Neural crest cell (in vitro differentiated cells): ENCODE measurements at regions not wholly inside any gene's neighbourhood (a gene's known extent, or its start where the extent isn't known, plus 50 kb on each side); places are given as distances from the start of the nearest gene placed in this dataset.
A peak's percentile ranks its signal among the peaks of the same experiment; 100 is the strongest.
"Not testable (repeated sequence)": the region's sequence is repeated elsewhere in the genome, so short reads cannot be mapped to it uniquely, and the experiment has no call there.

Experiments
- DNase-seq: peaks from one replicate; pipeline ENCODE4 v3.0.0; 2021; ENCODE audit warnings: low read depth, mixed read lengths, low spot score
- H3K27ac Mint-ChIP-seq: one replicate; pipeline ENCODE4 v1.8.0; 2021; ENCODE audit warnings: mild to moderate bottlenecking, mixed read lengths; ENCODE audit not compliant: unreplicated experiment
- H3K27me3 Mint-ChIP-seq: 2 replicates; pipeline ENCODE4 v1.8.0; 2021; ENCODE audit warnings: low read depth, mild to moderate bottlenecking, mixed read lengths
- H3K36me3 Mint-ChIP-seq: 2 replicates; pipeline ENCODE4 v1.8.0; 2021; ENCODE audit warnings: low read depth, mild to moderate bottlenecking, mixed read lengths
- H3K4me1 Mint-ChIP-seq: 2 replicates; pipeline ENCODE4 v1.8.0; 2021; ENCODE audit warnings: mixed read lengths
- H3K4me3 Mint-ChIP-seq: one replicate; pipeline ENCODE4 v1.8.0; 2021; ENCODE audit warnings: mild to moderate bottlenecking, mixed read lengths
- H3K9me3 Mint-ChIP-seq: 2 replicates; pipeline ENCODE4 v1.8.0; 2021; ENCODE audit warnings: mixed read lengths
- CTCF ChIP-seq: fragments of 200-600 bp; sonication (generic); conservative IDR thresholded peaks from 2 replicates; pipeline ENCODE4 v1.5.0; 2021; ENCODE audit warnings: antibody characterized with exemption, mild to moderate bottlenecking

- Mint-ChIP-seq H3K4me1 (peaks cover 6% of the 10 kb centered on the region), H3K27ac (no peak overlapping the region), H3K4me3 (no peak overlapping the region), H3K9me3 (peaks cover 2% of the 10 kb centered on the region), H3K36me3 (no peaks in the 10 kb centered on the region), H3K27me3 (no peaks in the 10 kb centered on the region)
- no peak for TF ChIP-seq CTCF
- DNase-seq, result no peak
These were observed 71.8 kb upstream of the LTBP1 start for GRCh38 chr2:32874931-32875330.

GRCh38 chr2:32877587-32878510 is 68.9 kb upstream of the LTBP1 start:
- no peak for DNase-seq
- Mint-ChIP-seq H3K36me3 (no peaks in the 10 kb centered on the region), H3K4me1 (peaks cover 10% of the 10 kb centered on the region), H3K27ac (no peak overlapping the region), H3K9me3 (no peaks in the 10 kb centered on the region), H3K4me3 (no peak overlapping the region), H3K27me3 (no peaks in the 10 kb centered on the region)
- TF ChIP-seq CTCF, result no peak

- not testable (repeated sequence) for H3K36me3 Mint-ChIP-seq, H3K4me3 Mint-ChIP-seq, H3K27ac Mint-ChIP-seq, H3K27me3 Mint-ChIP-seq, DNase-seq, H3K9me3 Mint-ChIP-seq
- peaks cover 20% of the 10 kb centered on the region for H3K4me1 Mint-ChIP-seq
These were observed 66.8 kb upstream of the LTBP1 start for GRCh38 chr2:32879943-32880342.

- Mint-ChIP-seq H3K36me3 (peaks cover 4% of the 10 kb centered on the region), H3K27me3 (no peaks in the 10 kb centered on the region)
These were observed 63.6 kb upstream of the LTBP1 start for GRCh38 chr2:32882816-32883810.

GRCh38 chr2:32884346-32884745 is 62.4 kb upstream of the LTBP1 start:
- H3K9me3 Mint-ChIP-seq, result peaks cover 9% of the 10 kb centered on the region
- TF ChIP-seq CTCF, result no peak

More at GRCh38 chr2:32882816-32883810, 63.6 kb upstream of the LTBP1 start:
- Mint-ChIP-seq H3K4me1 (peaks cover 14% of the 10 kb centered on the region), H3K9me3 (peaks cover 9% of the 10 kb centered on the region), H3K27ac (peak overlapping the region; percentile 81), H3K4me3 (peak overlapping the region; percentile 7)
- no peak for DNase-seq
- TF ChIP-seq CTCF, result no peak

GRCh38 chr2:32886397-32887055 is 60.2 kb upstream of the LTBP1 start:
- peaks cover 14% of the 10 kb centered on the region for H3K4me1 Mint-ChIP-seq
- H3K4me3 Mint-ChIP-seq, H3K27ac Mint-ChIP-seq, H3K36me3 Mint-ChIP-seq, DNase-seq, H3K27me3 Mint-ChIP-seq, H3K9me3 Mint-ChIP-seq: not testable (repeated sequence)

More at GRCh38 chr2:32884346-32884745, 62.4 kb upstream of the LTBP1 start:
- Mint-ChIP-seq H3K4me3 (no peak overlapping the region), H3K4me1 (peaks cover 14% of the 10 kb centered on the region), H3K27ac (no peak overlapping the region), H3K27me3 (no peaks in the 10 kb centered on the region), H3K36me3 (peaks cover 4% of the 10 kb centered on the region)
- no peak for DNase-seq
